GM18508 (cell line): ENCODE measurements at regions not wholly inside any gene's neighbourhood (a gene's known extent, or its start where the extent isn't known, plus 50 kb on each side); places are given as distances from the start of the nearest gene placed in this dataset.

Source experiments
- ATAC-seq: cut with Tn5 transposase; IDR thresholded peaks from one replicate; pipeline ENCODE4 v1.9.1; 2021; ENCODE audit warnings: moderate number of reproducible peaks; ENCODE audit not compliant: insufficient read depth, unreplicated experiment

GRCh38 chr4:130110770-130111169 lies 1014.8 kb downstream of the C4orf33 start:
- ATAC-seq: no peak

DNA sequence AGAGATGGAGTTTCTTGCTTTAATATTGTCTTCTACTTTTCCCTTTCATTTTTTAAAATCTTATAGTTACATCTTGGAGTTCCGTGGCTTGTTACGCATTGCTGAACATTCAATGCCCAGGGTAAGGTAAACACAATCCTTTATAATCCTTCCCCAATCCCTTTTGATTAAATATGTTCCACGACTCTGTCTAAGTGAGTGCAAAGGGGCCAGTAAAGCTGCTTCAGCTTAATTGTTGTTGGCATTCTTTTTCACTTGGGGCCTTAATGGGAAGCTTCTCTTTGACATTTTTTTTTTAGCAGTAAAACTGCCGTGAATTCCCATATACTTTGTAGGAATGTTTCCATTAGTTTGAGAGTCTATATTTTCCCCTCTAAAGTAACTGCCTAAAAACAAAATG lies 1028.1 kb downstream of the C4orf33 start:
- no peak for ATAC-seq

DNA sequence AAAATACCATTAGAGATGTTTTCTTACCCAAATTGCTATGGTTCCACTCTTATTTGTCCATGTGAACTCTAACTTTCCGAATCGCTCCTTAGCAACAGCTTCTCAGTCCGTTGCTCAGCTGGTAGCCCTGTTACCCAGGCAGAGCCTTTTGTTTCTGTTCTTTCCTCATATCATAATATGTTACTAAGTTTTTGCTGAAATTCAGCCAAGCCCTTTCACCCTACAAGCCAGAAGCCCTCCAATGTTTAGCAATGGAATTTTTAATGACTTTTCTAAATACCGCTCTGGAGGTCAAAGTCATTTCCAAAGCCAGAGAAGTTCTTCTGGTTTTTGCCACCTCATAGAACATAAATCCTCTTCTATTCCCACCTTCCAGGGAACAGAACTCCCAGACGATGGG lies 1029.5 kb downstream of the C4orf33 start:
- ATAC-seq: no peak

- ATAC-seq: no peak
These were observed 1031.3 kb downstream of the C4orf33 start for GRCh38 chr4:130127297-130127696.

DNA sequence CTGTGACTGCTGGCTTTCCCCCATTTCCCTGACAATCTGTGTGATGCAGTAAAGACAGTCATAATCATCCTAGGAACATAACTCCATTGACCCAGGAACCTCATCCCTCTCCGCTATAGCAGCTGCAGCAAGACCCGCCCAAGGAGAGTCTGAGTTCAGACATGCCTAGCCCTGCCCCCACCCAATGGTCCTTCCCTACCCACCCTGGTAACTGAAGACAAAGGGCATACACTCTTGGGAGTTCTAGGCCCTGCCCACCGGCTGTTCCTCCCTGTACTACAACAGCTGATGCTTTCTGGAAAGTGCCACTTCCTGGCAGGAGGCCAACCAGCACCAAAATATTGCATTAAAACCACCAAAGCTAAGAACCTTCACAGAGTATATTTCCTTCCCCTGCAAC lies 1035.6 kb downstream of the C4orf33 start:
- no peak for ATAC-seq

DNA sequence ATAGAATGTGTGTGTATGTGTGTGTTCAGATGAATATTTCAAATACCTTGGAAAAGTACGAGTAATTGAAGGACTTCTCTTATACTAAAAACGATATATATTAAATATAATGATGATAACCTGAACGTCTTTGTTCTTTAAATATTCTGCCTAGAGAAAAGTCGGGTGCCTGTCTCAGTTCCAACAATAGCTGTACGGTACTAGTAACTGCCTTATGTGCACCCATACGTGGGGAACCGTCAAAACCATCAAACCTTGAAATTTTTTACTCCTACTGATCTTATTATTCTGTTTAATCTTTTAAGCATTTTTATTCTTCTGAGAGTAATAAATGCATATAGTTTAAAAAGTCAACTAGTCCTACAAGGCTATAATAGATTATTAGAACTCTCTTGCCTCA lies 1045.7 kb downstream of the C4orf33 start:
- ATAC-seq: no peak

DNA sequence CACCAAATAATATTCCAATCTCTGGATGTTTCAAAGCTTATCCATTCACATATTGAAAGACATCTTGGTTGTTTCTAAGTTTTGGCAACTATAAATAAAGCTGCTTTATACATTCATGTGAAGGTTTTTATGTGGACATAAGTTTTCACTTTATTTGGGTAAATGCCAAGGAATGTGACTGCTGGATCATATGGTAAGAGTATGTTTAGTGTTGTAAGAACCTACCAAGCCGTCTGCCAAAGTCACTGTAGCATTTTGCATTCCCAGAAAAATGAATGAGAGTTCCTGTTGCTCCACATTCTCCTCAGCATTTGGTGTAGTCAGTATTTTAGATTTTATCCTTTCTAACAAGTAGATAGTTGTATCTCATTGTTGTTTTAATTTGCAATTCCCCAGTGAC lies 1047.7 kb downstream of the C4orf33 start:
- ATAC-seq: no peak

DNA sequence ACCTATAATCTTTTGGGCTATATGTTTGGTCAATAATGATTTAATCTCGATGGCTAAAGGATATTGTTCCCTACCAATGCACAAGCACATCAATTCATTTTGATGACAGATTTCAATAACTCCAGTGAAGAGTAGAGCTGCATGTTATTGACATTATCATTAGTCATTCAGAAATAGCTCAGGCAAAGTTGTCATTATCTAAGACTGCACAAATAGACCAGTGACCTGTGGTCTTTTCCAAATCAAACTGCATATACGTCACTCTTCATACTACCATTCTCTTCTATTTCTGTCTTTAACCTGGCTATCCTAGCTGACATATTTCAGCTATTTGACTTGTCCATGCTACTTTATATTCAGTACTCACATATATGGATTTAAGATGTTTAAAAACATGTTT lies 1050.8 kb downstream of the C4orf33 start:
- ATAC-seq: no peak

GRCh38 chr4:130147641-130148040 lies 1051.7 kb downstream of the C4orf33 start:
- no peak for ATAC-seq

- no peak for ATAC-seq
These were observed 1058.9 kb downstream of the C4orf33 start for GRCh38 chr4:130154901-130155300.

DNA sequence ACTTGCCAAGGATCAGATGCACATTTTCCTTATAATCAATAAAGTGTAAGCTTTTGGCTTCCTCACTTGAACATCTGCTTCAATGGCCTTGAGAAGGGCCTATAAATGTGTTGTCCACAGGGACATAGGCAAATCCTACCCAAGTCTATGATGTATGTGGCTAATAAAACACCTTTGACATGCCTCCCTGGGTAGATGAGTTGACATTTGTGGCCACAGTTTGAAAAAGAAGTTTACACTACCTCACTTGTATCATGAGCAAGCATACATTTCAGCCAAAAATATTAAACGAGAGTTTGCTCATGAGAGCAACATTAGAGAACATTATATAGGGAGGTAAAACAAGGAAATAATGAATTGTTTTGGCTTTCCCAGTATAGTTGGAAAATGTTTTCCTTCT lies 1067.7 kb downstream of the C4orf33 start:
- no peak for ATAC-seq

- ATAC-seq: no peak
These were observed 1069.4 kb downstream of the C4orf33 start for GRCh38 chr4:130165381-130165780.

- ATAC-seq: no peak
These were observed 1076.2 kb downstream of the C4orf33 start for GRCh38 chr4:130172156-130172555.

DNA sequence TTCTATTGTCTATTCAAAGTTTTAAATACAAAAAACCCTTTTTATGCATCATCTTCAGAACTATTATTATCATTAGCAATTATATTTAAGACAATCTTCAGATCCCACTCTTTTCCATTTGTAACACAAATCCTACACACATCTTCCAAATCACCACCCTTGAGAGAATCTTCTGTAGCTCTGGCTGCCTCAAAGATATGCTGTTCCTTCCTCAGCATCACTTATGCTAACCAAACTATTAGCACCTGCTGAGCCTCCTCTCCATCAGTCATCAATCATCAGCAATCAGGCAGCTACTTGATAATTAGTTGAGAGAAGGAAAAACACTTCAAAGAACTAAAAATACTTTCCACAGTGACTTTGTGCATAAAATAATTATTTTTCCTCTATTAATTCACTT lies 1082.2 kb downstream of the C4orf33 start:
- no peak for ATAC-seq

- no peak for ATAC-seq
These were observed 1087.1 kb downstream of the C4orf33 start for GRCh38 chr4:130183096-130183495.

DNA sequence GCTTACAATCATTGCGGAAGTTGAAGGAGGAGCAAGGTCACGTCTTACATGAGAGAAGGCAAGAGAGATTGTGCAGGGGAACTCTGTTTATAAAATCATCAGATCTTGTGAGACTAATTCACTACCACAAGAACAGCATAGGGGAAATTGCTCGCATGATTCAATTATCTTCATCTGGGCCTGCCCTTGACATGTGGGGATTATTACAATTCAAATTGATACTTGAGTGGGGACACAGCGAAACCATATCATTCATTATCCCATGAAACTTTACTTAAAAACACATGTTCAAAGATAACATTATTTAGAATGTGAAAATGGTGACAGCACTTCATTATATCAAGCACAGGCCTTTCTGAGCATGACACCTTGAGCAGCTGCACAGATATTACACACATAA lies 1087.8 kb downstream of the C4orf33 start:
- no peak for ATAC-seq

- no peak for ATAC-seq
These were observed 1089.2 kb downstream of the C4orf33 start for GRCh38 chr4:130185123-130185522.

- ATAC-seq: no peak
These were observed 1091.0 kb downstream of the C4orf33 start for GRCh38 chr4:130186931-130187330.

DNA sequence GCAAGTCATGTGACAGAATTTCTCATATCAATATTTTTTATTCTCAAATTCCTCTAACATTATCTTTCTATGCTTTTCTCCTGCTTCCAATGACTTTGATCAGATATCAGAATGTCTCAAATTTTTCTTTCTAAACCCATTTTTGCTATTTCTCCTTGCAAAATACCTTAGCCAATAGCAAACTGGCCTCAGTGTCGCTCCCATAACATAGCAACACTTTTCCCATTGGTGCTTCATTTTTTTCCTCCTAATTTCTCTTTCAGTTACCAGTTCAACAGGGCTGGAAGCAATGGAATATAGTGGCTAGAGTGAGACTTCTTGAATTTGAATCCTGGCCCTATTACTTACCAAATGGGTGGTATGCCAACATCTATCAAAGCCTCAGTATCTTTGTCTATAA lies 1091.6 kb downstream of the C4orf33 start:
- no peak for ATAC-seq

DNA sequence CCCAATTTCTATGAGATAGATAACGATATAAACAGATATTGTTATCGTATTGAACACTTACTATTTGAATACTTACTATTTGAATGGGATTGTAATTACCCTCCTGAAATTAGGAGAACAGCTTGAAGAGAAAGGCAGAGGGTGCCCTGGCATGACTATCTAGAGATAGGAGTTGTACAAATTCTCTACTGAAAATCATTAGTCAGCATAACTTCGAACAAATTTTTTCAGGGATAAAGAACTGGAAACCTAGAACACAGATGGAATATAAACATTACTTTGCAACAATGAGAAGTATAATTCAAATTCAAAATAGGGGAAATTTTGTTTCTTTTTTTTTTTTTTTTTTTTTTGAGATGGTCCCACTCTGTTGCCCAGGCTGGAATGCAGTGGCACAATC lies 1096.8 kb downstream of the C4orf33 start:
- no peak for ATAC-seq

- ATAC-seq: no peak
These were observed 1102.0 kb downstream of the C4orf33 start for GRCh38 chr4:130197946-130198345.

GRCh38 chr4:130203571-130203970 lies 1107.6 kb downstream of the C4orf33 start:
- no peak for ATAC-seq

DNA sequence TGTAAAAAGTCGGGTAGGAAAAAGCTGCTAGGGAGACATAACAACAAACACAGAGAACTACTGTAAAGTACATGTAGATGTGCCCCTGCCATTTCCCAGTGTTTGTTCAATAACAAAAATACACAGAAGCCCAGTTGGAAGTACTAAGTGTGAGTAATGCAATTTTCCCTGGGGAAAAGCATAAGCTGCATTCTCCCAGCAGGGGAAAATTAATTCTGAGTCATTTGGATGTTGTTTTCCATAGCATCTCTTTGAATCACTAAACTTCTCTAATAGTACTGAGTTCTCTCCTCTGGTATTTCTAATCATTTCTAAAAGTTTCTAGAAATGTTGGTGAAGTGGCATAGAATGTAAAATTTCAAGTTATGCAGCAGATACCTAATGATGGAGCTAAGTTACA lies 1114.9 kb downstream of the C4orf33 start:
- ATAC-seq: no peak
